PC-9 (cell line): ENCODE measurements at regions not wholly inside any gene's neighbourhood (a gene's known extent, or its start where the extent isn't known, plus 50 kb on each side); places are given as distances from the start of the nearest gene placed in this dataset.
A peak's percentile ranks its signal among the peaks of the same experiment; 100 is the strongest.
"Not testable (repeated sequence)": the region's sequence is repeated elsewhere in the genome, so short reads cannot be mapped to it uniquely, and the experiment has no call there.

Experiments
- EZH2 ChIP-seq: fragments of 200-600 bp; sonication (generic); IDR thresholded peaks from 2 replicates; pipeline ENCODE4 v1.8.0; 2017; ENCODE audit warnings: antibody characterized with exemption, low read depth
- TF ChIP-seq, protein P1 (sequence below): fragments of 200-600 bp; sonication (generic); conservative IDR thresholded peaks from 2 replicates; pipeline ENCODE4 v1.6.1; 2017; ENCODE audit warnings: mixed run types, antibody characterized with exemption, mild to moderate bottlenecking, moderate library complexity

DNA sequence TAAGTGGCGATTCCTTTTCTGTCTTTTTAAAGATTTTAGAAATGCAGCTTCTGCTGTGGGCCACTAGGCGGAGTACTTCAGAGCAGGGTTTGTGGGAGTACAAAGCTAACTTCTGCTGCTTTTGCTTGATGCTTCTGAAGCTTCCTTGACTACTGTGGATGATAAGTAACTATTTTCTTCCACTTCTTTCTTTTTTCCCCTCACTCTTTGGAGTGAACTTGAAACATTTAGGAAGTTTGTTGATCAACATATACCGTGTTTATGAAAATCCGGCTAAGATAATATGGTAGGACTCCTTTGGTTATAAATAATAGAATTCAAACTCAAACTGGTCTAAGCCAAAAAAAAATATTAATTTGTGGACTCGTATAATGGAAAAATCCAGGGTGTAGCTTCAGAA is 1403.6 kb downstream of the FOXD4L5 start:
- TF ChIP-seq, protein P1, sequence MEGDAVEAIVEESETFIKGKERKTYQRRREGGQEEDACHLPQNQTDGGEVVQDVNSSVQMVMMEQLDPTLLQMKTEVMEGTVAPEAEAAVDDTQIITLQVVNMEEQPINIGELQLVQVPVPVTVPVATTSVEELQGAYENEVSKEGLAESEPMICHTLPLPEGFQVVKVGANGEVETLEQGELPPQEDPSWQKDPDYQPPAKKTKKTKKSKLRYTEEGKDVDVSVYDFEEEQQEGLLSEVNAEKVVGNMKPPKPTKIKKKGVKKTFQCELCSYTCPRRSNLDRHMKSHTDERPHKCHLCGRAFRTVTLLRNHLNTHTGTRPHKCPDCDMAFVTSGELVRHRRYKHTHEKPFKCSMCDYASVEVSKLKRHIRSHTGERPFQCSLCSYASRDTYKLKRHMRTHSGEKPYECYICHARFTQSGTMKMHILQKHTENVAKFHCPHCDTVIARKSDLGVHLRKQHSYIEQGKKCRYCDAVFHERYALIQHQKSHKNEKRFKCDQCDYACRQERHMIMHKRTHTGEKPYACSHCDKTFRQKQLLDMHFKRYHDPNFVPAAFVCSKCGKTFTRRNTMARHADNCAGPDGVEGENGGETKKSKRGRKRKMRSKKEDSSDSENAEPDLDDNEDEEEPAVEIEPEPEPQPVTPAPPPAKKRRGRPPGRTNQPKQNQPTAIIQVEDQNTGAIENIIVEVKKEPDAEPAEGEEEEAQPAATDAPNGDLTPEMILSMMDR = peak; percentile 61
- TF ChIP-seq EZH2 = not testable (repeated sequence)
